CD1c-positive myeloid dendritic cell (primary cell): ENCODE measurements at regions not wholly inside any gene's neighbourhood (a gene's known extent, or its start where the extent isn't known, plus 50 kb on each side); places are given as distances from the start of the nearest gene placed in this dataset.
"Not testable (repeated sequence)": the region's sequence is repeated elsewhere in the genome, so short reads cannot be mapped to it uniquely, and the experiment has no call there.

Experiments
- DNase-seq: peaks from one replicate; pipeline ENCODE4 v3.0.0-alpha.2; 2016; ENCODE audit errors: extremely low spot score

- peak; percentile 69 for DNase-seq
These were observed 432.5 kb downstream of the HS3ST3B1 start for GRCh38 chr17:14733376-14733775.

GRCh38 chr17:14732211-14732610 lies 431.3 kb downstream of the HS3ST3B1 start:
- DNase-seq, result peak; percentile 59

- DNase-seq, result no peak
These were observed 430.7 kb downstream of the HS3ST3B1 start for GRCh38 chr17:14731591-14731990.

GRCh38 chr17:14730821-14731220 lies 429.9 kb downstream of the HS3ST3B1 start:
- DNase-seq, result no peak

GRCh38 chr17:14725729-14726128 lies 424.8 kb downstream of the HS3ST3B1 start:
- DNase-seq, result no peak

- DNase-seq, result no peak
These were observed 423.9 kb downstream of the HS3ST3B1 start for GRCh38 chr17:14724770-14725169.

- not testable (repeated sequence) for DNase-seq
These were observed 422.5 kb downstream of the HS3ST3B1 start for GRCh38 chr17:14723349-14723748.

- no peak for DNase-seq
These were observed 419.1 kb downstream of the HS3ST3B1 start for GRCh38 chr17:14719942-14720341.

- no peak for DNase-seq
These were observed 417.0 kb downstream of the HS3ST3B1 start for GRCh38 chr17:14717859-14718258.

- no peak for DNase-seq
These were observed 414.7 kb downstream of the HS3ST3B1 start for GRCh38 chr17:14715561-14715960.

GRCh38 chr17:14712611-14713021 lies 411.7 kb downstream of the HS3ST3B1 start:
- DNase-seq, result peak; percentile 28

- DNase-seq, result no peak
These were observed 403.2 kb downstream of the HS3ST3B1 start for GRCh38 chr17:14704121-14704520.

GRCh38 chr17:14701886-14702285 lies 401.0 kb downstream of the HS3ST3B1 start:
- DNase-seq, result no peak

GRCh38 chr17:14699574-14700185 lies 398.8 kb downstream of the HS3ST3B1 start:
- DNase-seq, result no peak

GRCh38 chr17:14693382-14693781 lies 392.5 kb downstream of the HS3ST3B1 start:
- DNase-seq, result peak; percentile 62

GRCh38 chr17:14690704-14691103 lies 389.8 kb downstream of the HS3ST3B1 start:
- DNase-seq, result no peak

GRCh38 chr17:14688134-14688533 lies 387.3 kb downstream of the HS3ST3B1 start:
- no peak for DNase-seq

GRCh38 chr17:14672830-14673229 lies 371.9 kb downstream of the HS3ST3B1 start:
- DNase-seq, result peak; percentile 41

- DNase-seq, result no peak
These were observed 370.0 kb downstream of the HS3ST3B1 start for GRCh38 chr17:14670861-14671260.

- DNase-seq, result no peak
These were observed 363.6 kb downstream of the HS3ST3B1 start for GRCh38 chr17:14664511-14664910.

GRCh38 chr17:14641117-14641516 lies 340.2 kb downstream of the HS3ST3B1 start:
- no peak for DNase-seq

- no peak for DNase-seq
These were observed 336.4 kb downstream of the HS3ST3B1 start for GRCh38 chr17:14637260-14637659.

GRCh38 chr17:14630621-14631020 lies 329.7 kb downstream of the HS3ST3B1 start:
- no peak for DNase-seq

GRCh38 chr17:14630046-14630445 lies 329.2 kb downstream of the HS3ST3B1 start:
- DNase-seq, result no peak
